ENCODE measurements at regions not wholly inside any gene's neighbourhood (a gene's known extent, or its start where the extent isn't known, plus 50 kb on each side); places are given as distances from the start of the nearest gene placed in this dataset.

- no peak for TF ChIP-seq CTCF (IDR thresholded peaks at IDR 0.05)
- no peak for TF ChIP-seq POLR2A (IDR thresholded peaks at IDR 0.05)
Observed at GRCh38 chr11:134636071-134636470, 224.0 kb upstream of the B3GAT1 start.

All from uterus (tissue), 2 donors.